A549 (cell line): ENCODE measurements at regions not wholly inside any gene's neighbourhood (a gene's known extent, or its start where the extent isn't known, plus 50 kb on each side); places are given as distances from the start of the nearest gene placed in this dataset.

Source experiments
- ATAC-seq, 2 experiments: fragments of 200-7000 bp in 1 of 2; fragments of >200 bp in 1 of 2; cut with Nextera tagmentation in 1 of 2; cut with Tn5 transposase in 1 of 2; 3 replicates each; pipeline versions ENCODE4 v1.8.0 to v1.9.1; 2018 to 2020; ENCODE audit warnings: mild to moderate bottlenecking in 1 of 2, moderate library complexity in 1 of 2
- CTCF ChIA-PET: fragments of 300-600 bp; sonication (Branson Sonifier 250); formaldehyde crosslinking; extraction: SDS; loops from one replicate; lab custom pipeline; 2021; ENCODE audit warnings: antibody characterized with exemption, inconsistent platforms; lab: Yijun Ruan, JAX
- POLR2A ChIA-PET: fragments of 350-600 bp; formaldehyde crosslinking; extraction: SDS; loops from one replicate; lab custom pipeline; 2021; ENCODE audit warnings: antibody characterized with exemption, inconsistent platforms; lab: Yijun Ruan, JAX
- DNase-seq, 2 experiments: peaks; one replicate each; pipeline versions ENCODE4 v3.0.0 to v3.0.0-alpha.2; 2011 to 2016; ENCODE audit warnings: low read depth in 1 of 2, low spot score in 1 of 2
- FAIRE-seq: peaks from 2 replicates; lab custom pipeline; 2011; peaks lifted over from hg19 to GRCh38; lab: Jason Lieb, UNC
- H3K27ac ChIP-seq, 2 experiments: fragments of >200 bp; sonication (Bioruptor Twin); formaldehyde crosslinking; 3 replicates each; pipeline ENCODE4 v1.5.1; 2016 to 2017
- H3K4me1 ChIP-seq: fragments of >200 bp; sonication (Bioruptor Twin); formaldehyde crosslinking; 3 replicates; pipeline ENCODE4 v1.6.1; 2016
- H3K4me2 ChIP-seq: fragments of >200 bp; sonication (Bioruptor Twin); formaldehyde crosslinking; 3 replicates; pipeline ENCODE4 v1.6.1; 2016
- H3K4me3 ChIP-seq: fragments of >200 bp; sonication (Bioruptor Twin); formaldehyde crosslinking; 3 replicates; pipeline ENCODE4 v1.5.1; 2016
- H3K9me3 ChIP-seq: fragments of >200 bp; sonication (Bioruptor Twin); formaldehyde crosslinking; 3 replicates; pipeline ENCODE4 v1.6.1; 2016
- ATOH8 ChIP-seq: fragments of 250-450 bp; sonication (Bioruptor Pico); IDR thresholded peaks from 2 replicates; pipeline ENCODE4 v1.5.0; 2020; ENCODE audit warnings: low read depth, mild to moderate bottlenecking, moderate library complexity
- BCL3 ChIP-seq: fragments of >200 bp; sonication (Bioruptor Twin); formaldehyde crosslinking; IDR thresholded peaks from 3 replicates; pipeline ENCODE4 v1.6.1; 2016
- BHLHE40 ChIP-seq: IDR thresholded peaks from 2 replicates; pipeline ENCODE4 v1.6.1; 2012; ENCODE audit warnings: low read depth, low read length, inconsistent platforms
- CBX2 ChIP-seq: fragments of 200-600 bp; sonication (generic); IDR thresholded peaks from 2 replicates; pipeline ENCODE4 v1.6.1; 2016; ENCODE audit warnings: low read depth, mild to moderate bottlenecking, borderline replicate concordance
- CHD4 ChIP-seq: fragments of 200-600 bp; sonication (generic); IDR thresholded peaks from 2 replicates; pipeline ENCODE4 v1.6.1; 2016; ENCODE audit warnings: antibody characterized with exemption, mild to moderate bottlenecking, borderline replicate concordance
- FOSB ChIP-seq: fragments of 250-450 bp; sonication (Bioruptor Pico); IDR thresholded peaks from 2 replicates; pipeline ENCODE4 v1.5.0; 2020; ENCODE audit warnings: mild to moderate bottlenecking, moderate library complexity
- GATA3 ChIP-seq: IDR thresholded peaks from 2 replicates; pipeline ENCODE4 v1.6.1; 2012; ENCODE audit warnings: borderline replicate concordance
- HDAC2 ChIP-seq: fragments of 200-600 bp; sonication (generic); IDR thresholded peaks from 2 replicates; pipeline ENCODE4 v1.6.1; 2016
- HMGXB4 ChIP-seq: fragments of 250-450 bp; sonication (Bioruptor Pico); IDR thresholded peaks from 2 replicates; pipeline ENCODE4 v1.5.0; 2021; ENCODE audit warnings: mild to moderate bottlenecking, moderate library complexity, borderline replicate concordance
- HOXB5 ChIP-seq: fragments of 250-450 bp; sonication (Bioruptor Pico); IDR thresholded peaks from 2 replicates; pipeline ENCODE4 v1.5.0; 2020; ENCODE audit warnings: mild to moderate bottlenecking, moderate library complexity
- KDM1A ChIP-seq: fragments of 200-600 bp; sonication (generic); IDR thresholded peaks from 2 replicates; pipeline ENCODE4 v1.6.1; 2016; ENCODE audit warnings: low read depth, mild to moderate bottlenecking
- KDM5A ChIP-seq: fragments of 200-600 bp; sonication (generic); IDR thresholded peaks from 2 replicates; pipeline ENCODE4 v1.6.1; 2016; ENCODE audit warnings: antibody characterized with exemption, mild to moderate bottlenecking
- MAFK ChIP-seq: fragments of 450-650 bp; IDR thresholded peaks from 2 replicates; pipeline ENCODE4 v1.6.1; 2014; ENCODE audit not compliant: partially characterized antibody
- MYC ChIP-seq: IDR thresholded peaks from 2 replicates; pipeline ENCODE4 v1.6.1; 2012; ENCODE audit warnings: mild to moderate bottlenecking, inconsistent platforms, low read length, improper control_type of control experiment, borderline replicate concordance
- PBX3 ChIP-seq: IDR thresholded peaks from 2 replicates; pipeline ENCODE4 v1.6.1; 2012
- RARB ChIP-seq: fragments of 250-450 bp; sonication (Bioruptor Pico); IDR thresholded peaks from 2 replicates; pipeline ENCODE4 v1.8.0; 2021; ENCODE audit warnings: mild to moderate bottlenecking, moderate library complexity
- REST ChIP-seq: fragments of 200-600 bp; sonication (generic); IDR thresholded peaks from 2 replicates; pipeline ENCODE4 v1.6.1; 2016; ENCODE audit warnings: antibody characterized with exemption, mild to moderate bottlenecking, moderate library complexity
- RFX5 ChIP-seq: fragments of 450-650 bp; IDR thresholded peaks from 2 replicates; pipeline ENCODE4 v1.7.1; 2014; ENCODE audit warnings: antibody characterized with exemption, mild to moderate bottlenecking, moderate library complexity
- SMC3 ChIP-seq: fragments of >200 bp; sonication (Bioruptor Twin); formaldehyde crosslinking; IDR thresholded peaks from 3 replicates; pipeline ENCODE4 v1.6.1; 2018; ENCODE audit warnings: inconsistent platforms
- SREBF2 ChIP-seq: fragments of 450-650 bp; IDR thresholded peaks from 2 replicates; pipeline ENCODE4 v1.6.1; 2014; ENCODE audit warnings: mild to moderate bottlenecking, moderate library complexity
- ZNF302 ChIP-seq: fragments of 250-450 bp; sonication (Bioruptor Pico); IDR thresholded peaks from 2 replicates; pipeline ENCODE4 v1.9.0; 2021; ENCODE audit warnings: inconsistent platforms, mild to moderate bottlenecking, moderate library complexity
- WGBS: methylation state at CpG from one replicate; pipeline ENCODE4 v1.1.6; 2017; ENCODE audit errors: missing lambda C conversion rate; 5-methylcytosine and 5-hydroxymethylcytosine counted together

GRCh38 chr3:144650380-144650779 lies 678.8 kb downstream of the DIPK2A start:
- DNase-seq = no peak
- TF ChIP-seq HDAC2 (no peak), MYC (no peak), ZNF302 (CRISPR knock-in tag) (no peak), KDM1A (no peak), GATA3 (no peak), SREBF2 (no peak), REST (no peak), CHD4 (no peak), SMC3 (no peak), HMGXB4 (CRISPR knock-in tag) (no peak), RARB (CRISPR knock-in tag) (no peak), BCL3 (no peak), RFX5 (no peak), ATOH8 (CRISPR knock-in tag) (no peak)
- TF ChIP-seq, all 56 proteins: peak for 0
- ATAC-seq = no peak
- no peak overlapping the region for H3K4me2 ChIP-seq
- 55% methylated on average over 5 of the region's 5 CpGs for WGBS
- H3K27ac ChIP-seq = no peak overlapping the region
- ChIA-PET CTCF (no interaction called here), POLR2A (no interaction called here)
- no peak overlapping the region for H3K4me3 ChIP-seq
- no peaks in the 10 kb centered on the region for H3K4me1 ChIP-seq
- no peak for FAIRE-seq
- no peaks in the 10 kb centered on the region for H3K9me3 ChIP-seq

- Histone ChIP-seq H3K27ac (no peak overlapping the region), H3K9me3 (no peaks in the 10 kb centered on the region), H3K4me3 (no peak overlapping the region), H3K4me2 (no peak overlapping the region), H3K4me1 (no peaks in the 10 kb centered on the region)
- ChIA-PET POLR2A (no interaction called here), CTCF (no interaction called here)
- FAIRE-seq (no peak), DNase-seq (no peak), ATAC-seq (no peak)
- 54% methylated on average over 2 of the region's 2 CpGs for WGBS
- TF ChIP-seq CHD4 = no peak
- TF ChIP-seq RFX5 = no peak
- no peak for TF ChIP-seq REST
- TF ChIP-seq FOSB (CRISPR knock-in tag) = no peak
- TF ChIP-seq SREBF2 = no peak
- no peak for TF ChIP-seq KDM5A
- TF ChIP-seq HMGXB4 (CRISPR knock-in tag) = no peak
- no peak for TF ChIP-seq HOXB5 (CRISPR knock-in tag)
- TF ChIP-seq BHLHE40 = no peak
- no peak for TF ChIP-seq MAFK
- TF ChIP-seq MYC = no peak
- no peak for TF ChIP-seq PBX3
- TF ChIP-seq CBX2 = no peak
These were observed 681.0 kb downstream of the DIPK2A start for GRCh38 chr3:144652573-144652972.
